ENCODE measurements at regions not wholly inside any gene's neighbourhood (a gene's known extent, or its start where the extent isn't known, plus 50 kb on each side); places are given as distances from the start of the nearest gene placed in this dataset.

GRCh38 chr9:78725503-78725902, 428.6 kb downstream of the PSAT1 start:
- POLR2A ChIA-PET: no interaction called here
- CTCF ChIA-PET: no interaction called here
- TF ChIP-seq HDGF (IDR thresholded peaks at IDR 0.05; ENCODE audit: borderline replicate concordance): no peak
- TF ChIP-seq CTBP1 (IDR thresholded peaks at IDR 0.05; ENCODE audit: borderline replicate concordance): no peak
- no peak for TF ChIP-seq FOXM1 (IDR thresholded peaks at IDR 0.05; ENCODE audit: borderline replicate concordance)
- TF ChIP-seq SP1 (IDR thresholded peaks at IDR 0.05): no peak
- TF ChIP-seq LEF1 (IDR thresholded peaks at IDR 0.05; ENCODE audit: borderline replicate concordance): no peak
- TF ChIP-seq FOXK2 (IDR thresholded peaks at IDR 0.05): no peak
- TF ChIP-seq SUZ12 (IDR thresholded peaks at IDR 0.05): no peak
- TF ChIP-seq FOXA1 (IDR thresholded peaks at IDR 0.05): no peak
- no peak for TF ChIP-seq ELF4 (IDR thresholded peaks at IDR 0.05)
- TF ChIP-seq ZNF384 (IDR thresholded peaks at IDR 0.05): no peak
- no peak for TF ChIP-seq ARNT (IDR thresholded peaks at IDR 0.05)
- no peak for TF ChIP-seq PKNOX1 (IDR thresholded peaks at IDR 0.05)
- no peak for DNase-seq (ENCODE audit: extremely low spot score)

GRCh38 chr9:78745331-78745730, 448.4 kb downstream of the PSAT1 start:
- ChIA-PET CTCF (no interaction called here), POLR2A (no interaction called here)
- TF ChIP-seq FOXA1 (IDR thresholded peaks at IDR 0.05) (no peak), FOXK2 (IDR thresholded peaks at IDR 0.05) (no peak), SUZ12 (IDR thresholded peaks at IDR 0.05) (no peak), HDGF (IDR thresholded peaks at IDR 0.05; ENCODE audit: borderline replicate concordance) (no peak)
- DNase-seq (ENCODE audit: extremely low spot score): no peak

- ChIA-PET CTCF (no interaction called here), POLR2A (no interaction called here)
- no peak for DNase-seq (ENCODE audit: extremely low spot score)
- TF ChIP-seq SP1 (IDR thresholded peaks at IDR 0.05) (no peak), FOXA1 (IDR thresholded peaks at IDR 0.05) (no peak), L3MBTL2 (conservative IDR thresholded peaks at IDR 0.05) (no peak), LEF1 (IDR thresholded peaks at IDR 0.05; ENCODE audit: borderline replicate concordance) (no peak), ELF4 (IDR thresholded peaks at IDR 0.05) (no peak), FOXM1 (IDR thresholded peaks at IDR 0.05; ENCODE audit: borderline replicate concordance) (no peak), PKNOX1 (IDR thresholded peaks at IDR 0.05) (no peak), BHLHE40 (IDR thresholded peaks at IDR 0.05; ENCODE audit: borderline replicate concordance) (no peak), TARDBP (IDR thresholded peaks at IDR 0.05) (no peak), CTBP1 (IDR thresholded peaks at IDR 0.05; ENCODE audit: borderline replicate concordance) (no peak), HDGF (IDR thresholded peaks at IDR 0.05; ENCODE audit: borderline replicate concordance) (no peak), FOXK2 (IDR thresholded peaks at IDR 0.05) (no peak), ARNT (IDR thresholded peaks at IDR 0.05) (no peak), NFRKB (IDR thresholded peaks at IDR 0.05) (no peak), SUZ12 (IDR thresholded peaks at IDR 0.05) (no peak), ZNF384 (IDR thresholded peaks at IDR 0.05) (no peak)
Measured at GRCh38 chr9:78746010-78746409, 449.1 kb downstream of the PSAT1 start.

- TF ChIP-seq LEF1 (IDR thresholded peaks at IDR 0.05; ENCODE audit: borderline replicate concordance): no peak
- no peak for TF ChIP-seq ARNT (IDR thresholded peaks at IDR 0.05)
- ChIA-PET CTCF (interaction anchor here (0.6 kb wide), 1 partner anchor 28 kb away, joined by 3 read pairs; no protein-coding TSS in a partner anchor), POLR2A (no interaction called here)
- DNase-seq (ENCODE audit: extremely low spot score): no peak
Measured at GRCh38 chr9:78753039-78753438, 456.1 kb downstream of the PSAT1 start.

GRCh38 chr9:78756813-78757510, 460.0 kb downstream of the PSAT1 start:
- ChIA-PET CTCF (no interaction called here), POLR2A (no interaction called here)
- no peak for DNase-seq (ENCODE audit: extremely low spot score)
- TF ChIP-seq SUZ12 (IDR thresholded peaks at IDR 0.05): no peak
- TF ChIP-seq FOXA1 (IDR thresholded peaks at IDR 0.05): no peak
- TF ChIP-seq NFRKB (IDR thresholded peaks at IDR 0.05): no peak
- no peak for TF ChIP-seq ELF4 (IDR thresholded peaks at IDR 0.05)
- no peak for TF ChIP-seq CTBP1 (IDR thresholded peaks at IDR 0.05; ENCODE audit: borderline replicate concordance)
- no peak for TF ChIP-seq L3MBTL2 (conservative IDR thresholded peaks at IDR 0.05)
- no peak for TF ChIP-seq SP1 (IDR thresholded peaks at IDR 0.05)
- TF ChIP-seq HDGF (IDR thresholded peaks at IDR 0.05; ENCODE audit: borderline replicate concordance): no peak
- no peak for TF ChIP-seq BHLHE40 (IDR thresholded peaks at IDR 0.05; ENCODE audit: borderline replicate concordance)
- TF ChIP-seq ARNT (IDR thresholded peaks at IDR 0.05): no peak
- TF ChIP-seq ZNF384 (IDR thresholded peaks at IDR 0.05): no peak
- no peak for TF ChIP-seq FOXK2 (IDR thresholded peaks at IDR 0.05)
- TF ChIP-seq LEF1 (IDR thresholded peaks at IDR 0.05; ENCODE audit: borderline replicate concordance): no peak
- no peak for TF ChIP-seq FOXM1 (IDR thresholded peaks at IDR 0.05; ENCODE audit: borderline replicate concordance)
- no peak for TF ChIP-seq PKNOX1 (IDR thresholded peaks at IDR 0.05)
- TF ChIP-seq TARDBP (IDR thresholded peaks at IDR 0.05): no peak

- ChIA-PET CTCF (no interaction called here), POLR2A (no interaction called here)
- no peak for DNase-seq (ENCODE audit: extremely low spot score)
- TF ChIP-seq TARDBP (IDR thresholded peaks at IDR 0.05) (no peak), ARNT (IDR thresholded peaks at IDR 0.05) (no peak), CTBP1 (IDR thresholded peaks at IDR 0.05; ENCODE audit: borderline replicate concordance) (no peak), L3MBTL2 (conservative IDR thresholded peaks at IDR 0.05) (no peak), BHLHE40 (IDR thresholded peaks at IDR 0.05; ENCODE audit: borderline replicate concordance) (no peak), FOXK2 (IDR thresholded peaks at IDR 0.05) (no peak), NFRKB (IDR thresholded peaks at IDR 0.05) (no peak), LEF1 (IDR thresholded peaks at IDR 0.05; ENCODE audit: borderline replicate concordance) (no peak), HDGF (IDR thresholded peaks at IDR 0.05; ENCODE audit: borderline replicate concordance) (no peak), FOXM1 (IDR thresholded peaks at IDR 0.05; ENCODE audit: borderline replicate concordance) (no peak), FOXA1 (IDR thresholded peaks at IDR 0.05) (no peak), ZNF384 (IDR thresholded peaks at IDR 0.05) (no peak), SUZ12 (IDR thresholded peaks at IDR 0.05) (no peak), SP1 (IDR thresholded peaks at IDR 0.05) (no peak), ELF4 (IDR thresholded peaks at IDR 0.05) (no peak), PKNOX1 (IDR thresholded peaks at IDR 0.05) (no peak)
Measured at GRCh38 chr9:78763424-78763823, 466.5 kb downstream of the PSAT1 start.
